ENCODE measurements at regions not wholly inside any gene's neighbourhood (a gene's known extent, or its start where the extent isn't known, plus 50 kb on each side); places are given as distances from the start of the nearest gene placed in this dataset.

DNA sequence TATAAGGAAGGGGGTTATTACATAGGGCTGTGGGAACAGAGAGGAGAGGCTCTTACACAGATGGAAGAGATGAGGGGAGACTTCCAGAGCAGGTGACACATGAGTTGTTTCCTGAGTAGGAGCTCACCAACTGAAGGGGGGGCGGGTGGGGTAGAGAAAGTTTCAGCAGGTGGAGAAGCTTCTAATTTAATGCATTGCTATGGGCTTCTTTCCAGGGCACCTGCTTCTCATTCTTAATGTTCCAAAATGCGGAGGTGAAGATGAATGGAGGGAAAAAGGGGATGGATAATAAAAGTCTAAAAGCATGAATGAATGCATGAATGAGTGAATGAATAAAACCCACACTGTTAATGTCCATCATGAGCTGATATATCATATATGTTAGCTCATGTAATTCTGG lies 439.0 kb upstream of the CCL2 start:
- ChIA-PET CTCF (no interaction called here), POLR2A (no interaction called here)
- H3K27ac ChIP-seq (ENCODE audit: low read length in 2 of 2), result no peak overlapping the region
- H3K9me3 ChIP-seq (ENCODE audit: control extremely low read depth in 1 of 3, control insufficient read depth in 2 of 3, insufficient read depth in 1 of 3, low read length in 2 of 3), result no peaks in the 10 kb centered on the region
- no peaks in the 10 kb centered on the region for H4K20me1 ChIP-seq (ENCODE audit: control insufficient read depth, insufficient read depth, low read length, poor library complexity, severe bottlenecking)
- H2AFZ ChIP-seq (ENCODE audit: insufficient read depth, low read depth, low read length, poor library complexity, severe bottlenecking), result no peak overlapping the region
- ATAC-seq (ENCODE audit: low read depth) (no peak), DNase-seq (no peak)
- no peaks in the 10 kb centered on the region for H3K4me1 ChIP-seq (ENCODE audit: control insufficient read depth in 2 of 2, insufficient read depth in 2 of 2, low read length in 2 of 2)
- H3K4me1 Mint-ChIP-seq, result no peaks in the 10 kb centered on the region
- no peak overlapping the region for H3K4me3 Mint-ChIP-seq
- no peak overlapping the region for H3K27ac Mint-ChIP-seq
- no peaks in the 10 kb centered on the region for H3K9me3 Mint-ChIP-seq (ENCODE audit: insufficient read depth)
- TF ChIP-seq EZH2 (IDR thresholded peaks at IDR 0.05; ENCODE audit: borderline replicate concordance, insufficient read depth, low read depth, low read length, poor library complexity, severe bottlenecking), result no peak
- TF ChIP-seq, protein P1, sequence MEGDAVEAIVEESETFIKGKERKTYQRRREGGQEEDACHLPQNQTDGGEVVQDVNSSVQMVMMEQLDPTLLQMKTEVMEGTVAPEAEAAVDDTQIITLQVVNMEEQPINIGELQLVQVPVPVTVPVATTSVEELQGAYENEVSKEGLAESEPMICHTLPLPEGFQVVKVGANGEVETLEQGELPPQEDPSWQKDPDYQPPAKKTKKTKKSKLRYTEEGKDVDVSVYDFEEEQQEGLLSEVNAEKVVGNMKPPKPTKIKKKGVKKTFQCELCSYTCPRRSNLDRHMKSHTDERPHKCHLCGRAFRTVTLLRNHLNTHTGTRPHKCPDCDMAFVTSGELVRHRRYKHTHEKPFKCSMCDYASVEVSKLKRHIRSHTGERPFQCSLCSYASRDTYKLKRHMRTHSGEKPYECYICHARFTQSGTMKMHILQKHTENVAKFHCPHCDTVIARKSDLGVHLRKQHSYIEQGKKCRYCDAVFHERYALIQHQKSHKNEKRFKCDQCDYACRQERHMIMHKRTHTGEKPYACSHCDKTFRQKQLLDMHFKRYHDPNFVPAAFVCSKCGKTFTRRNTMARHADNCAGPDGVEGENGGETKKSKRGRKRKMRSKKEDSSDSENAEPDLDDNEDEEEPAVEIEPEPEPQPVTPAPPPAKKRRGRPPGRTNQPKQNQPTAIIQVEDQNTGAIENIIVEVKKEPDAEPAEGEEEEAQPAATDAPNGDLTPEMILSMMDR (IDR thresholded peaks at IDR 0.05), result no peak
- H3K4me2 ChIP-seq (replicated peaks; ENCODE audit: low read depth, low read length, poor library complexity, severe bottlenecking), result no peak overlapping the region
- H3K27me3 ChIP-seq (replicated peaks in 1 of 4; ENCODE audit: control extremely low read depth in 1 of 4, control insufficient read depth in 3 of 4, insufficient read depth in 4 of 4, low read length in 3 of 4), result peaks cover 0 to 2% (median 0%) of the 10 kb centered on the region in 4 experiments
- H3K36me3 ChIP-seq (replicated peaks in 1 of 2; ENCODE audit: control extremely low read depth in 1 of 2, control insufficient read depth in 1 of 2, extremely low read depth in 1 of 2, insufficient read depth in 2 of 2, low read length in 1 of 2), result no peaks in the 10 kb centered on the region
- H3K27me3 Mint-ChIP-seq, result peaks cover 4% of the 10 kb centered on the region
- no peak overlapping the region for H3K4me3 ChIP-seq (ENCODE audit: control extremely low read depth in 1 of 5, extremely low read depth in 1 of 5, insufficient read depth in 1 of 5, low read depth in 2 of 5, low read length in 4 of 5)
- intact Hi-C loops (cut with micrococcal nuclease), result no loop called here
- no peaks in the 10 kb centered on the region for H3K79me2 ChIP-seq (ENCODE audit: control insufficient read depth, insufficient read depth, low read length)
- H3K9ac ChIP-seq (ENCODE audit: low read length), result no peak overlapping the region
- no CpG with 5 or more reads among the region's 2 CpGs for WGBS (ENCODE audit: insufficient coverage)

DNA sequence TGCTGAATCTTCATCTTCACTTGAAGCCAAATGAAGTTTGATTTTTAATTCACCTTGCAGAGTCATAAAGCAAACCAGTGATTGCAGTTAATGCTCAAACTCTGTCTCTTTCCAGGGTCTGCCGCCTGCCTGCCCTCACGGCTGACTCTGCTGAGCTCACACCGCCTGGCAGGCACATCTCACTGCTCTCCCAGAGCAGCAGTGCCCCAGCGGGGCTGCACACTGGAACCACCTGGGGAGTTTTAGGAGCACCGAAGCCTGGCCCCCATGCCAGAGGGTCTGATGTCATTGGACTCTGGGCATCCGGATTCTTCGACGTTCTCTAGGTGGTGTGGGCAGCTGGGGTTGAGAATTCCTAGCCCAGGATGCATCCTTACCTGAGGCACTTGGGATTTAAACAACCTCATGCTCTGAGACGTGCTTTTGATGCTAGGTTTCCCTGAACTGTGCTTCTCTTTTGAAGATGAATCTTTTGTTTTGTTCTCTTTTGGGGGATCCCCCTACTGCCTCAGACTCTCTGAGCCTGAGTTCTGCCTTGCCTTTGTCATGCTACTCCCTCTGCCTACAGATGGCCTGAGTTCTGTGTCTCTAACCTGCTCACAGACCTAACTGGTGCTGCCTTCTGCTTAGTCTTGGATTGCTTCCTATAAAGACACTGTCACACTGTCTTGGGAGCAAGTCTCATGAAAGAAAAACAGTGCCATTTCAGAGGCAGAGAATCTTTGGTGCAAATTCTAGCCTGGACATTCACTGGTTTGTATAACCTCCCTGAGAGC lies 438.1 kb upstream of the CCL2 start:
- DNase-seq (no peak), ATAC-seq (ENCODE audit: low read depth) (no peak)
- H3K79me2 ChIP-seq (ENCODE audit: control insufficient read depth, insufficient read depth, low read length), result no peaks in the 10 kb centered on the region
- H3K27ac Mint-ChIP-seq, result no peak overlapping the region
- H3K4me2 ChIP-seq (replicated peaks; ENCODE audit: low read depth, low read length, poor library complexity, severe bottlenecking), result no peak overlapping the region
- H3K4me1 Mint-ChIP-seq, result no peaks in the 10 kb centered on the region
- no peak for TF ChIP-seq EZH2 (IDR thresholded peaks at IDR 0.05; ENCODE audit: borderline replicate concordance, insufficient read depth, low read depth, low read length, poor library complexity, severe bottlenecking)
- TF ChIP-seq, protein P1 (IDR thresholded peaks at IDR 0.05), result no peak
- ChIA-PET CTCF (no interaction called here), POLR2A (no interaction called here)
- no peaks in the 10 kb centered on the region for H3K4me1 ChIP-seq (ENCODE audit: control insufficient read depth in 2 of 2, insufficient read depth in 2 of 2, low read length in 2 of 2)
- 78% methylated on average over 9 of the region's 9 CpGs for WGBS (ENCODE audit: insufficient coverage)
- H3K27me3 ChIP-seq (replicated peaks in 1 of 4; ENCODE audit: control extremely low read depth in 1 of 4, control insufficient read depth in 3 of 4, insufficient read depth in 4 of 4, low read length in 3 of 4), result peaks cover 0 to 2% (median 0%) of the 10 kb centered on the region in 4 experiments
- no peaks in the 10 kb centered on the region for H3K36me3 ChIP-seq (replicated peaks in 1 of 2; ENCODE audit: control extremely low read depth in 1 of 2, control insufficient read depth in 1 of 2, extremely low read depth in 1 of 2, insufficient read depth in 2 of 2, low read length in 1 of 2)
- no peak overlapping the region for H3K4me3 ChIP-seq (ENCODE audit: control extremely low read depth in 1 of 5, extremely low read depth in 1 of 5, insufficient read depth in 1 of 5, low read depth in 2 of 5, low read length in 4 of 5)
- no peaks in the 10 kb centered on the region for H4K20me1 ChIP-seq (ENCODE audit: control insufficient read depth, insufficient read depth, low read length, poor library complexity, severe bottlenecking)
- no peaks in the 10 kb centered on the region for H3K9me3 ChIP-seq (ENCODE audit: control extremely low read depth in 1 of 3, control insufficient read depth in 2 of 3, insufficient read depth in 1 of 3, low read length in 2 of 3)
- intact Hi-C loops (cut with micrococcal nuclease), result no loop called here
- no peak overlapping the region for H2AFZ ChIP-seq (ENCODE audit: insufficient read depth, low read depth, low read length, poor library complexity, severe bottlenecking)
- H3K27ac ChIP-seq (ENCODE audit: low read length in 2 of 2), result no peak overlapping the region
- no peak overlapping the region for H3K4me3 Mint-ChIP-seq
- no peaks in the 10 kb centered on the region for H3K9me3 Mint-ChIP-seq (ENCODE audit: insufficient read depth)
- H3K27me3 Mint-ChIP-seq, result peaks cover 4% of the 10 kb centered on the region
- no peak overlapping the region for H3K9ac ChIP-seq (ENCODE audit: low read length)
